Right cardiac atrium (tissue), 5 donors: ENCODE measurements at regions not wholly inside any gene's neighbourhood (a gene's known extent, or its start where the extent isn't known, plus 50 kb on each side); places are given as distances from the start of the nearest gene placed in this dataset.

Source experiments
- ATAC-seq, 2 donors: fragments of 200-7000 bp; cut with Tn5 transposase; one replicate each; pipeline versions ENCODE4 v1.8.0 to v1.9.1; 2020; ENCODE audit warnings: moderate library complexity in 2 of 2, mild to moderate bottlenecking in 1 of 2
- DNase-seq, 3 donors: peaks; one replicate each; pipeline ENCODE4 v3.0.0-alpha.2; 2020
- H3K27ac ChIP-seq: one replicate; pipeline ENCODE4 v1.5.1; 2013; ENCODE audit warnings: mild to moderate bottlenecking, low read length, control low read depth, moderate library complexity
- H3K27me3 ChIP-seq: one replicate; pipeline ENCODE4 v1.6.1; 2013; ENCODE audit not compliant: control insufficient read depth, insufficient read depth
- H3K4me1 ChIP-seq: one replicate; pipeline ENCODE4 v1.6.1; 2013; ENCODE audit warnings: low read length; ENCODE audit not compliant: control insufficient read depth, insufficient read depth
- H3K4me3 ChIP-seq: one replicate; pipeline ENCODE4 v1.5.1; 2013; ENCODE audit warnings: low read length, control low read depth
- H3K9me3 ChIP-seq: one replicate; pipeline ENCODE4 v1.6.1; 2013; ENCODE audit warnings: low read length; ENCODE audit not compliant: control insufficient read depth
- WGBS: extraction: QIAGEN DNeasy Blood & Tissue Kit; methylation state at CpG from one replicate; pipeline ENCODE4 v1.1.7; 2013; 5-methylcytosine and 5-hydroxymethylcytosine counted together
- intact Hi-C, 4 donors: fragments of 100-400 bp; cut with DNase I; formaldehyde crosslinking; loops; one replicate each; pipeline versions ENCODE4 v1.11.0 to v1.14.0; 2022 to 2023
- donor health status: healthy with polysubstance abuse.
- donor health status: DM: no; HTN: yes; CAD: no.
- donor health status: DM: no; HTN: no; CAD: no.
- donor health status: DM: no; HTN: yes; CAD: no; lungs with severe emphysema.
- donor health status: DM: yes; HTN: yes; CAD: no.

DNA sequence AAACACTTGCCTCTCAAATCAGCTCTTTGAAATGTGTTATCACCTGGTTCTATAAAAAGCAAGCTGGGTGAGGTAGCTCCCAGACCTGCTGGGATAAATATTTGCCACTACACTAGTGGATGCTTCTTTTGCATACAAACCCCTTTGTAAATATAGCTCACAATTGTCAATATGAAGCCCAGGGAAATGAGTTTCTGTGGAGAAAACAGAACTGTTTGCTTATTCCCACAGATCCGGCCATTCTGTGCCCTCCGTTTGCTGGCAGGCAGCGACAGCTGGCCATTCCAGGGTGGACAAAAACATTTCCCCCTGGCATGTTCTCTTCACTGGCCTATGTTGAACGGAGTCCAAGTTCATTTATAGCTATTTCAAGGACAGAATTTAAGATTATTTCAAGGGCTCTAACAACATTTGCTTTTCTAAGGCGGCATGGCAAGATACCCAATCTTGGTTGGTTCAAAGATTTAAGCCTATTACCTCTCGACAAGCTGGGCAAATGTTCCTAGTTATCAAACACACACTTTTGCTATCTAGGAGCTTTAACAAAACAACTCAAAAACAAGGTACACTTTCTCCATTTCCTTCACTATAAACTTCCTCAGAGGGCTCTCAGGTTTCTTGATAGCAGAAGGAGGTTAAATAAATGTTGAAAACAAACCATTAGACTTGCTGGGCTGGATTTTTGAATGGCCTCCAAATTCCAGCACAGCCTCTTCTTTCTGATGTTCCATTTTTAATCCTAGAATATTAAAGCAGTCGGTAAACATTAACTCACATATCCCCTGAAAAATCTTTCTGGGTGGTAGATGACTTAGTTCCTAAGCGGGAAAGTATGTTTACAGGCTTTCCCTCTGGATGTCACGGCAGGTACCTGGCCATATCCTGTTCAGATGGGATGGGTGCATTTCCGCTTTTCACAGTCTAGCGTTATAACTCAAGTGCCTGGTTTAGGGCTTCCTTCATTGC, 332.3 kb downstream of the PLK2 start:
- intact Hi-C loops: no loop called here

DNA sequence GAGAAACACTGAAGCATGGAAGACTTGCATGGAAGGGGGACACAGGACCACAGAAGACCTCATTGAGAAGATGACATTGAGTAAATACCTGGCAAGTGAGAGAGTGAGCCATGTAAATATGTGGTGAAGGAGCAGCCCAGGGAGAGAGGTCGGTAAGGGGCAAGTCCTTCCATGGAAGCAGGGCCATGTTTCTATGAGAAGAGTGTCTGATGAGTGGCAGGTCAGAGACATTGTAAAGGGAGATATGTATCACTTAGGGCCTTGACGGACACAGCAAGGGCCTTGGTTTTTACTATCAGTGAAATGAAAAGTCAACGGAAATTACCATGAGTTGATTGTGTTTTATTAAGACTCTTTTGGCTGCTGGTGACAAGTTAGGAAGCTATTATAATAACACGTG, 336.4 kb downstream of the PLK2 start:
- no peak for ATAC-seq
- intact Hi-C loops: no loop called here
- WGBS: 78% methylated on average over 4 of the region's 4 CpGs

More for the DNA sequence above, 332.3 kb downstream of the PLK2 start:
- 55% methylated on average over 11 of the region's 11 CpGs for WGBS
- peak in 1 of 3 donors; percentile 48 for DNase-seq
- H3K27me3 ChIP-seq: no peaks in the 10 kb centered on the region
- H3K9me3 ChIP-seq: no peaks in the 10 kb centered on the region
- ATAC-seq: peak in 1 of 2 donors; percentile 67
- peak overlapping the region; percentile 51 for H3K27ac ChIP-seq
- H3K4me1 ChIP-seq: peaks cover 1% of the 10 kb centered on the region
- H3K4me3 ChIP-seq: no peak overlapping the region

DNA sequence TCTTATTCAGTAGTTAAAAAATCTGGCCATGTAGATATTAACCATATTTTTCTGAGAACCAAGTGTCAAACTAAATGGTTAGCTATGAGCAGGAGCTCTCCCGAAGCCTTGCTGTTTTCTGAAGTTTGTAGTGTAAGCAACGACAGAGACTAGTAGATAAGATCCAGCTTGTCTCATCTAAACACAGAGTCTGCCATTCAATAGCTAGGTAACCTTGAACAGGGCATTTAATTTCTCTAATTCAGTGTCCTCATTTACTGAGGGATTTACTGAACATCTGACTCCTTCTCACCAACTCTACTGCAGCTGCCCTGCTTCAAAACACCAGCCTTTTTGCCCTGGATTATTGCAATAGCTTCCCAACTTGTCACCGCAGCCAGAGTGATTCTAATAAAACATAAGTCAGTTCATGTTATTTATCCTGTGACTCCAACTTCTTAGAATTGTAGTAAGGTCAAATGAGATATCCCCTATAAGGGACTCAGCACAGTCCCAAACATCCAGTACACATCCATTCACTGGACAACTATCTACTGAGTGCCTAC, 337.0 kb downstream of the PLK2 start:
- Histone ChIP-seq H3K4me3 (no peak overlapping the region), H3K27me3 (no peaks in the 10 kb centered on the region), H3K27ac (no peak overlapping the region), H3K4me1 (peaks cover 1% of the 10 kb centered on the region), H3K9me3 (no peaks in the 10 kb centered on the region)
- 72% methylated on average over 3 of the region's 3 CpGs for WGBS
- ATAC-seq: no peak
- intact Hi-C loops: no loop called here
- no peak for DNase-seq

More for the DNA sequence above, 336.4 kb downstream of the PLK2 start:
- Histone ChIP-seq H3K4me3 (no peak overlapping the region), H3K27ac (no peak overlapping the region), H3K27me3 (no peaks in the 10 kb centered on the region), H3K4me1 (peaks cover 1% of the 10 kb centered on the region), H3K9me3 (no peaks in the 10 kb centered on the region)
- DNase-seq: no peak

DNA sequence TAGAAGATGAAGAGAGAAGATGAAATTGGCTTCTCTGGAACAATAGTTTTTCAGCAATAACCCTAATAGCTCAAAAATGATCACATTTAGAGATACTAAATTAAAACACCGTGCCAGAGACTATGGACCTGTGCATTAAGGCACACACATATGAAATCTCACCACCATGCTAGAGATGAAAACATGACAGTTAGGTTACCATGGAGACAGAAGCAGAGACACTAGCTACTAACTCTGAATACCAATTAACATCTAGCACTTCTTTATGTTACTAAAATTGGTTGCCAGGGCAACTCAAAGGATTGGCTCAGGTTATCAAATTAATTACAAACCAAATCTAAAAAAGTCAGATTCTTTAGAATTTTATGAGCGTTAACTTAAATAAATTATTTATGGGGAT, 337.7 kb downstream of the PLK2 start:
- intact Hi-C loops: no loop called here
- no peak overlapping the region for H3K27ac ChIP-seq

DNA sequence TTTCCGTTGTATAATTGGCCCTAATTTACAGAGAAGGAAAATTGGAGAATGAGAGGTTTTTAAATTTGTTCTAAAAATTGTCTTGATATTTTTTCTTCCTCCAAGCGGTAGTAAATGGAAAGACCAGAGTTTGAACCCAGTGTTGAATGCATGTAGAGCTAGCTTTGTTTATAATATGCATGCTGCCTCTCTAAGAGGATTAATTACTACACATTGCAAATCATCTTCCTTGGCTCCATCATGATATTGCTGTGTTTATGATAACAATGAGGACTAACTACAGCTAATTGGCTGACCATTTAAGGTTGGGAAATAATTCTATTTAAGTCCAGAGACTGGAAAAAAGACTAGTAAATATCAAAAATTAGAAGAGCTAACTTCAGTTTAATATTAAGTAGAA, 338.5 kb downstream of the PLK2 start:
- ATAC-seq (no peak), DNase-seq (no peak)
- H3K27me3 ChIP-seq: no peaks in the 10 kb centered on the region
- H3K4me3 ChIP-seq: no peak overlapping the region
- intact Hi-C loops: no loop called here
- H3K27ac ChIP-seq: no peak overlapping the region
- WGBS: 97% methylated on average over 2 of the region's 2 CpGs
- no peaks in the 10 kb centered on the region for H3K9me3 ChIP-seq
- peaks cover 1% of the 10 kb centered on the region for H3K4me1 ChIP-seq

More for the DNA sequence above, 337.7 kb downstream of the PLK2 start:
- ATAC-seq: no peak
- 89% methylated on average over 2 of the region's 2 CpGs for WGBS
- no peak for DNase-seq
- Histone ChIP-seq H3K9me3 (no peaks in the 10 kb centered on the region), H3K4me3 (no peak overlapping the region), H3K27me3 (no peaks in the 10 kb centered on the region), H3K4me1 (peaks cover 1% of the 10 kb centered on the region)

DNA sequence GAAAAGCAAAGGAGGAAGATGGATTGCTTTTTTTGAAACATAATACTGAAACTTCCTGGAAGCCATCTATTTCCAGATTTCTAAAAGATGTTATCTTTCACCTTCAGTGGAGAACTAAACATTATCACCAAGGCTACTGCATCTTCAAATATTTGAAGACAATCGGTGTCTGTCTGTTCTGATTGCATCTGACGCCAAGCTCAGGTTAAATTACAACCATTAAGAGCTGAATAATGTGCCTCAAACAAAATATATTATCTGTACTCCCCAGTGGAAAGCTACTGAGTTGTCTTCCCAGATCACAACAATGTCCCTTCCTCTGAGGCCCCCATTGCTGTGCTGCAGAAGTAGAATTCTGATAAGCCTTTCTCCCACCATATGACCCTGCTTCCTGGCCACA, 342.3 kb downstream of the PLK2 start:
- intact Hi-C loops: no loop called here
- 63% methylated on average over 2 of the region's 2 CpGs for WGBS
- Histone ChIP-seq H3K9me3 (no peaks in the 10 kb centered on the region), H3K27me3 (no peaks in the 10 kb centered on the region), H3K4me3 (no peak overlapping the region), H3K27ac (peak overlapping the region; percentile 45), H3K4me1 (no peaks in the 10 kb centered on the region)
- DNase-seq: no peak
- ATAC-seq: no peak

DNA sequence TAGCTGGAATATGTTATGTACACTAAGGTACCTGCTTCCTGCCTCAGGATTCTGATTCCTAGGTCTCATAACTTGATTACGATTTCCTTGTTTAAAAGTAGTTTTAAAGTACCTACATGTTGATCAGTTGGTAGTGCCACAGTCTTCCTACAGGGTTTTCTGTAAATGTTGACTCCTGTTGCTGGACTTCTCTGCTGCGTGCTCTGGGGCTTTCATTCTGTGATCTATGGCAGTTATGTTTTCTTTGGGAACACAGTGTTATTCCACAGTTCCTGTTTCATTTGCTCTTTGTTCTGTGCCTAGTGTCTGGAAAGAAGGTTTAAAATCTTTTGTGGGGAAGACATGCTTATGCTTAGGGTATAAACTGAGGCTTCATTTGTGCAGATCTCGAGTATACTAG, 343.5 kb downstream of the PLK2 start:
- intact Hi-C loops: no loop called here
- H3K4me3 ChIP-seq: no peak overlapping the region
- ATAC-seq (no peak), DNase-seq (no peak)
- H3K27ac ChIP-seq: no peak overlapping the region
- H3K4me1 ChIP-seq: no peaks in the 10 kb centered on the region
- H3K9me3 ChIP-seq: no peaks in the 10 kb centered on the region
- no peaks in the 10 kb centered on the region for H3K27me3 ChIP-seq
- 87% methylated on average over 3 of the region's 3 CpGs for WGBS

DNA sequence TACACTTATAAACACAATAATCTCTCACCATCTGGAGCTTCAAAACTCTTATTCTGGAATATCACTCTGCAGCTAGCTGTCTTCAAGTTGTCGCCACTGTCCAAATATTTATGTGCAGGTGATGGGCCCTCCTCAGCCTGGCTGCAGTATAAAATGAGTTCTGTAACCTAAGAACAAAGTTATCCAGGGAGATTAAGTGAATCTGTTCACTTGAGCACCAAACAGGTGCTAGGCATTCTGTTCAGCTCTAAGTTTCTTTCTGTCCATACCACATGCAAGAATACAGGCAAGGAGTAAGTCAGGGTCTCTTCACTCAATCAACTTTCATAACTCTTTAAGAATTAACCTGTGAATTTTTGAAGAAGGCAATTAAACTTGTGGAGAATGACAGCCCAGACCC, 344.1 kb downstream of the PLK2 start:
- DNase-seq (no peak), ATAC-seq (no peak)
- no peaks in the 10 kb centered on the region for H3K27me3 ChIP-seq
- intact Hi-C loops: no loop called here
- H3K27ac ChIP-seq: no peak overlapping the region
- no peaks in the 10 kb centered on the region for H3K4me1 ChIP-seq
- H3K4me3 ChIP-seq: no peak overlapping the region
- 92% methylated on average over 1 of the region's 1 CpG for WGBS
- no peaks in the 10 kb centered on the region for H3K9me3 ChIP-seq

DNA sequence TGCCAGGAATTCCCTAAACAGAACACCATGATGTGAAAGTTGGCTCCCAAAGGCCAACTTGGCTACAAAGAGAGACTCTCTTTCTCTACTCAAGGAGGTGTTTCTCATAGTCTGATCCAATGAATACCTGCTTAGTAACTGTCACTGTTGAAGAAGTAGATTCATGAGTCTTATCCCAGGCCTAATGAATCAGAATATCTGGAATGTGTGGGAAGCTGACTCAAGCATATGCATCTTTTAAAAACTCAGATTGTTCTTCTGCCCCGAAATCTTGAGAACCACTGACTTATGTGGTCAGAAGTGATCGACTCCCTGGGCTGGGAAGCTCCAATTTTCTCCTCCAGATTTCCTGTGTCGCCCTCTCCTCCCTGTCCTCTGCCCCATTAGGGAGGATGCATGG, 345.6 kb downstream of the PLK2 start:
- ATAC-seq: no peak
- H3K27me3 ChIP-seq: no peaks in the 10 kb centered on the region
- no peak overlapping the region for H3K4me3 ChIP-seq
- WGBS: 95% methylated on average over 3 of the region's 3 CpGs
- no peaks in the 10 kb centered on the region for H3K9me3 ChIP-seq
- intact Hi-C loops: no loop called here
- H3K27ac ChIP-seq: no peak overlapping the region
- DNase-seq: no peak
- no peaks in the 10 kb centered on the region for H3K4me1 ChIP-seq

DNA sequence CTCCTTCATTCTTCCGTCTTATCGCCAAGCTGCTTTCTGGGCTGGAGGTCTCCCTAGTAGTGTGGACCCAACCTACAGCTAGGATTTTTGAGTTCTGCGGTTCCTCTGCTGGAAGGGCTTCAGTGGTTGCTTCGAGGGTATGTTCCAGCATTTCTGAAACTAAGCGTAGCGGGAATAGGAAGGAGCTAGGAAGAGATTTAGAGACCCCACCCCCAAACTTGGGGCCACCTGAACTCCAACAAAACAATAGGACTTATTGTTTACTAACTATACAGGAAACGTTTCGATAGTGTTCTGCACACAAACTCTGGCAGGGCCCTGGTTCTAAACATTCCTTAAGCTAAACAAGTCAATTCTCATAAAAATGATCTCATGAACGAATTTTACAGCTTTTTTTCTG, 346.7 kb downstream of the PLK2 start:
- H3K4me3 ChIP-seq: no peak overlapping the region
- no peak for ATAC-seq
- H3K9me3 ChIP-seq: no peaks in the 10 kb centered on the region
- H3K27ac ChIP-seq: peak overlapping the region; percentile 27
- no peaks in the 10 kb centered on the region for H3K4me1 ChIP-seq
- 76% methylated on average over 9 of the region's 9 CpGs for WGBS
- no peaks in the 10 kb centered on the region for H3K27me3 ChIP-seq
- intact Hi-C loops: no loop called here
- peak in 1 of 3 donors; percentile 5 for DNase-seq

DNA sequence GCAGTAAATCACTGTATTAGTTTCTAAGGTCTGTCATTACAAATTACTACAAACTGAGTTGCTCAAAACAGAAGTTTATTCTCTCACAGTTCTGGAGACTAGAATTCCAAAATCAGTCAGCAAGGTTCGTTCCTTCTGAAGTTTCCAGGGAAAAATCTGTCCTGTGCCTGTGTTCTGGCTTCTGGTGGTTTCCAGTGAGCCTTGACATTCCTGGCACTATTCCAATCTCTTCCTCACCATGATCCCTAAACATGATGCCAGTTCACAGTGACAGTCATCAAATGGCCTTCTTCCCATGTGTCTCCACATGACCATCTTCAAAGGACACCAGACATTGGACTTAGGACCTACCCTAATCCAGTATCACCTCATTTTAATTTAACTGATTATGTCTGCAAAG, 351.4 kb downstream of the PLK2 start:
- 80% methylated on average over 1 of the region's 1 CpG for WGBS
- Histone ChIP-seq H3K27me3 (no peaks in the 10 kb centered on the region), H3K4me3 (no peak overlapping the region), H3K4me1 (no peaks in the 10 kb centered on the region), H3K9me3 (no peaks in the 10 kb centered on the region), H3K27ac (no peak overlapping the region)
- intact Hi-C loops: no loop called here
- DNase-seq (no peak), ATAC-seq (no peak)
